ENCODE measurements at regions not wholly inside any gene's neighbourhood (a gene's known extent, or its start where the extent isn't known, plus 50 kb on each side); places are given as distances from the start of the nearest gene placed in this dataset.

DNA sequence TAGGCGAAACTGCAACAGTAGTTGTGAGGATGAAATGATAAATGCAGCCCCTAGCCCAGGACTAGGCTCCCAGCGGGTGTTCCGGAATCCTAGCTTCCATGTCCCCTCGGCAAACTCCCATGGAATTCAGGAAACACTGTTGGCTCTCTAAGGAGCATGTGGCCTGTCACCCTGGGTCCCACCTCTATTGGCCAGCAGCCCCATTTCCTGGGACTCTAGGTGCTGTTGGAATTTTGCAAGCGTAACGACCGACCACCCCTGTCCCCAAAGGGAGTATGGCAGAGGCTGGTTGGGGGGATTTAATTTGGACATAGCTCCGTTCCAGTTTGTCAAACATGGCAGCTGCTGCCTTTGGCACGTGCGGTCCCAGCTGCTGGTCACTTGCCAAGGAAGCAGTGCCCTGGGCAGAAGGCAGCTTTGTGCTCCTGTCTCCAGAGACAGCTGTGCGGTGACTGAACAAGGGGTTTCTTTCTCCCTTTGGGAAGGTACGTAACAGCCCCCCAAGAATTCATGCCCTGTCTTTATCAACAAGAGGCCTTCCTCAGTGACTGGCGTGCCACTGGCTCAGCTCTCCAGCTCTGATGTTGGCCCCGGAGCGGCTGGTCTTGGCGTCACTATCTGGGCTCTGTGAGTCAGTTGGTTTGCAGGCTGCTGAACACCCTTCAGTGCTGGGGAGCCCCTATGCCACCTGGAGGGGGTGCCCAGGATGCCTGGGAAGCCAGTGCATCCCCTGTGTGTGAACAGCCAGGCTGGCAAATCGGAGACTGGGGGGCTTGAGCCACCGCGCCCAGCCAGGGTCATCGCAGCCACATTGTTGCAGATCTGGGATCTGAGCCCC is 235.2 kb upstream of the TNRC6C start:
- Mint-ChIP-seq H3K4me3 (ENCODE audit: unreplicated experiment) (no peak overlapping the region), H3K9me3 (ENCODE audit: unreplicated experiment) (no peaks in the 10 kb centered on the region), H3K27me3 (ENCODE audit: unreplicated experiment) (peaks cover 2% of the 10 kb centered on the region), H3K4me1 (ENCODE audit: unreplicated experiment) (peaks cover 2% of the 10 kb centered on the region), H3K36me3 (ENCODE audit: low read depth, unreplicated experiment) (no peaks in the 10 kb centered on the region), H3K27ac (ENCODE audit: unreplicated experiment) (no peak overlapping the region)
- TF ChIP-seq, protein P1, sequence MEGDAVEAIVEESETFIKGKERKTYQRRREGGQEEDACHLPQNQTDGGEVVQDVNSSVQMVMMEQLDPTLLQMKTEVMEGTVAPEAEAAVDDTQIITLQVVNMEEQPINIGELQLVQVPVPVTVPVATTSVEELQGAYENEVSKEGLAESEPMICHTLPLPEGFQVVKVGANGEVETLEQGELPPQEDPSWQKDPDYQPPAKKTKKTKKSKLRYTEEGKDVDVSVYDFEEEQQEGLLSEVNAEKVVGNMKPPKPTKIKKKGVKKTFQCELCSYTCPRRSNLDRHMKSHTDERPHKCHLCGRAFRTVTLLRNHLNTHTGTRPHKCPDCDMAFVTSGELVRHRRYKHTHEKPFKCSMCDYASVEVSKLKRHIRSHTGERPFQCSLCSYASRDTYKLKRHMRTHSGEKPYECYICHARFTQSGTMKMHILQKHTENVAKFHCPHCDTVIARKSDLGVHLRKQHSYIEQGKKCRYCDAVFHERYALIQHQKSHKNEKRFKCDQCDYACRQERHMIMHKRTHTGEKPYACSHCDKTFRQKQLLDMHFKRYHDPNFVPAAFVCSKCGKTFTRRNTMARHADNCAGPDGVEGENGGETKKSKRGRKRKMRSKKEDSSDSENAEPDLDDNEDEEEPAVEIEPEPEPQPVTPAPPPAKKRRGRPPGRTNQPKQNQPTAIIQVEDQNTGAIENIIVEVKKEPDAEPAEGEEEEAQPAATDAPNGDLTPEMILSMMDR (IDR thresholded peaks at IDR 0.05; ENCODE audit: unreplicated experiment), result no peak
- DNase-seq (ENCODE audit: low spot score), result no peak

DNA sequence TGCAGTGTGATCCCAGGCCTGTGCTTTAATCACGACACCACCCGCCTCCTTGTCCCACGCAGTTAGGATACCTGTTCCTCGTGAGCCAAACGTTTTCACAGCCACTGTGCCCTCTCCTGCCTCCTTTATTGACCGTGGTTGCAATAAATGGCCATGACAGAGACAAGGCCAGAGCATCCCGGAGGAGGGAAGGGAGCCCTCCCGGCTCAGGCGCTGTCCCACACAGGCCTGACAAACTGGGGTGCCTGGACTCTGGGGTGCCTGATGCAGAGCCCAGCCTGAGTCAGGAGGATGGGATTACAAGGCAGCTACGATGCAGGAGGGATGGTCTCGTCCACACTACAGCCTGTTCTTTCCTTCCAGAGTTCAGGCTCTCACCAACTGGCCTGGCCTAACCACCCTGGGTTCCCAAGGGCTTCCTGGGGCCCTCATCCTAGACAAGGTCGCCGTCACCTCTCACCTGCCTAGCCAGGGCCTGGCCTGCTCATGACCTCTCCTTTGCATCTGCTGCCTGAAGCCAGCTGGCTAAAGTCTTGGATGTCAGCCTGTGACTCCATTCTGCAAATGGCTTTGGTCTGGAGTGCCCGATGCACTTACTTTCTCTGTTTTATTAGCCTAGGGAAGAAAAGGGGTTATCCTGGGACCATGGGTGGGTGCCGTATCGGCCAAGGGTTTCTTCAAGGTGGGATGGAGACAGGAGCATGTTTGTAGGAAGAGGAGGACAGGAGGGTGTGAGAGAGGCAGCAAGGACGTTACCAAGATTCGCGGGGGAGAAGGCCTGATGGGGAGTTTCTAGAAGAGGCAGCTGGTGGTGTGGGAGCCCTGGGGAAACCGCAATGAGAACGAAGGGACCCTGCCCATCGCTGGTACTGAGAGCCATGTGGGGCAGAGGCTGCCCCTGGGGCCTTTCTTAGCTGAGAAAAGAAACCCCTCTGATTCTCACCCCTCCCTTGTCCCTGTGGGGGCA is 234.3 kb upstream of the TNRC6C start:
- Mint-ChIP-seq H3K9me3 (ENCODE audit: unreplicated experiment) (no peaks in the 10 kb centered on the region), H3K36me3 (ENCODE audit: low read depth, unreplicated experiment) (no peaks in the 10 kb centered on the region), H3K27ac (ENCODE audit: unreplicated experiment) (no peak overlapping the region), H3K27me3 (ENCODE audit: unreplicated experiment) (peaks cover 2% of the 10 kb centered on the region), H3K4me1 (ENCODE audit: unreplicated experiment) (peaks cover 2% of the 10 kb centered on the region), H3K4me3 (ENCODE audit: unreplicated experiment) (no peak overlapping the region)
- no peak for DNase-seq (ENCODE audit: low spot score)
- TF ChIP-seq, protein P1 (IDR thresholded peaks at IDR 0.05; ENCODE audit: unreplicated experiment), result no peak

DNA sequence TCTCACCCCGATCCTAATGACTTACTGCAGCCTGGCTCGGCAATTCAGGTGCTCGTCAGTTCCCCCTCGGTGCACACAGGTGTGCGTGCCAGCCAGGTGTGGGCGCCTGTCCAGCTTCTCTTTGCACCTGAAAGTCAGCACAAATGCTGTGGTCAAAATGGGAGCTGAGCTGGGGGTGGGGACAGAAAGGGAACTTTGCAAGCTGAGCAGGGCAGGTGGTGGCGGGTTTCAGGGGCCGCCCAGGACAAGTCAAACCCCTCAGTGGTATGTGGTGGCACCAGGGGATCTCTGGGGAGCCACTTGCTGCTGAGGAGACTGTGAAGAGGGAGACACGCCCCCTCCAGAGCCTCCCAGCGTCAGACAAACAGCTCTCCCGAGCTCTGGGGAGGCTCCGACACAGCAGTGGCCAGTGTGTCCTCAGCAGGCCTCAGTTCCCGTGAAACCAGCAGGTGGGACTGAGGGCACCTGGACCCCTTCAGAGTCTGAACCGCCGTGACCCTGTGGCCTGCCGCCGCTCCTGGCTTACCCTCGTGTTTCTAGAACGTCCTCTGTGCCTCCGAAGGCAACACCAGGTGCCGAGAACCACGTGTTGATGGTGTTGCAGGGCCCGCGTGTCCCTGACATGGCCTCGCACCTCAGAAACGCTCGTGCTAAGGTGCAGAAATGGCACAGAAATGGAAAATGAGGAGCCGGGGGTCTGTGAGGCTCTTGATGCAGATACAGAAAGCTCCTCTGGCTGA is 233.5 kb upstream of the TNRC6C start:
- H3K4me1 Mint-ChIP-seq (ENCODE audit: unreplicated experiment), result peaks cover 2% of the 10 kb centered on the region
- DNase-seq (ENCODE audit: low spot score), result no peak
- H3K9me3 Mint-ChIP-seq (ENCODE audit: unreplicated experiment), result no peaks in the 10 kb centered on the region
- H3K27ac Mint-ChIP-seq (ENCODE audit: unreplicated experiment), result no peak overlapping the region
- TF ChIP-seq, protein P1 (IDR thresholded peaks at IDR 0.05; ENCODE audit: unreplicated experiment), result no peak
- H3K36me3 Mint-ChIP-seq (ENCODE audit: low read depth, unreplicated experiment), result no peaks in the 10 kb centered on the region
- H3K27me3 Mint-ChIP-seq (ENCODE audit: unreplicated experiment), result peaks cover 2% of the 10 kb centered on the region
- no peak overlapping the region for H3K4me3 Mint-ChIP-seq (ENCODE audit: unreplicated experiment)

DNA sequence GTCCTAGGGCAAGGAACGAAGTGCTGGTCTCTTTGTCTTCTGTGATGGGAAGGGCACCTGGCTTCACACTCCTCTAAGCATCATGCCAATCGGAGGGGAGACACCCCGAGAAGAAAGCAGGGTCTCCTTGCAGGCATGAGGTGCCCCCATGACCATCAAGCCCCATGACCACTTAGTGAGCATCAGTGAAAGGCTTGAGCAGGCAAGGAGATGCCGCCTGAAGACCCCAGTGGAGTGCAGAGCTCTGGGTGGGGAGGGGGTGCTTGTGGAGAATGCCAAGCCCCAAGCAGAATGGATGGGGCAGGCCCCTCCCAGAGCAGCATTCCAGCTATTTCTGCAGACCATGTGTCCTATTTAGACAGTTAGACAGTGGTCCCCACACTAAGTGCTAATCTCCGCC is 232.7 kb upstream of the TNRC6C start:
- TF ChIP-seq, protein P1 (IDR thresholded peaks at IDR 0.05; ENCODE audit: unreplicated experiment), result no peak
- peaks cover 2% of the 10 kb centered on the region for H3K4me1 Mint-ChIP-seq (ENCODE audit: unreplicated experiment)
- no peaks in the 10 kb centered on the region for H3K36me3 Mint-ChIP-seq (ENCODE audit: low read depth, unreplicated experiment)
- H3K27ac Mint-ChIP-seq (ENCODE audit: unreplicated experiment), result no peak overlapping the region
- no peak for DNase-seq (ENCODE audit: low spot score)
- H3K9me3 Mint-ChIP-seq (ENCODE audit: unreplicated experiment), result no peaks in the 10 kb centered on the region
- H3K4me3 Mint-ChIP-seq (ENCODE audit: unreplicated experiment), result no peak overlapping the region
- peaks cover 2% of the 10 kb centered on the region for H3K27me3 Mint-ChIP-seq (ENCODE audit: unreplicated experiment)
